ENCODE measurements at regions not wholly inside any gene's neighbourhood (a gene's known extent, or its start where the extent isn't known, plus 50 kb on each side); places are given as distances from the start of the nearest gene placed in this dataset.

GRCh38 chr5:57595523-57595991, 112.9 kb upstream of the ACTBL2 start (continued):
- no peak for TF ChIP-seq RFX5 (IDR thresholded peaks at IDR 0.05; ENCODE audit: borderline replicate concordance, low read depth, low read length)
- no peak for TF ChIP-seq USF2 (IDR thresholded peaks at IDR 0.05; ENCODE audit: low read length)
- no peak for TF ChIP-seq SP1 (IDR thresholded peaks at IDR 0.05; ENCODE audit: low read depth, low read length)
- no peak for TF ChIP-seq TEAD4 (IDR thresholded peaks at IDR 0.05; ENCODE audit: low read depth, low read length)
- TF ChIP-seq RBBP5 (IDR thresholded peaks at IDR 0.05; ENCODE audit: borderline replicate concordance, low read depth, low read length) = no peak
- no peak for TF ChIP-seq BCL11A (IDR thresholded peaks at IDR 0.05; ENCODE audit: low read depth in 2 of 2, low read length in 2 of 2)
- no peak for TF ChIP-seq SRF (IDR thresholded peaks at IDR 0.05; ENCODE audit: low read depth, low read length)
- TF ChIP-seq SUZ12 (IDR thresholded peaks at IDR 0.05; ENCODE audit: low read length) = no peak

Data from H1 (cell line).